HG03558 (cell line): ENCODE measurements at regions not wholly inside any gene's neighbourhood (a gene's known extent, or its start where the extent isn't known, plus 50 kb on each side); places are given as distances from the start of the nearest gene placed in this dataset.

Experiments used
- ATAC-seq: cut with Tn5 transposase; IDR thresholded peaks from one replicate; pipeline ENCODE4 v1.9.1; 2021; ENCODE audit warnings: moderate number of reproducible peaks; ENCODE audit not compliant: unreplicated experiment; ENCODE audit errors: extremely low read depth

GRCh38 chr11:95339086-95339901 is 108.3 kb upstream of the SESN3 start:
- ATAC-seq: no peak

- ATAC-seq: no peak
Observed at GRCh38 chr11:95338430-95338991, 107.5 kb upstream of the SESN3 start.

GRCh38 chr11:95337972-95338429 is 107.0 kb upstream of the SESN3 start:
- ATAC-seq: no peak

GRCh38 chr11:95337175-95337957 is 106.4 kb upstream of the SESN3 start:
- peak; percentile 79 for ATAC-seq

- ATAC-seq: no peak
Observed at GRCh38 chr11:95335989-95336388, 105.0 kb upstream of the SESN3 start.

- ATAC-seq: no peak
Observed at GRCh38 chr11:95331161-95331560, 100.2 kb upstream of the SESN3 start.

GRCh38 chr11:95330302-95330701 is 99.3 kb upstream of the SESN3 start:
- ATAC-seq: no peak

- no peak for ATAC-seq
Observed at GRCh38 chr11:95327273-95327948, 96.4 kb upstream of the SESN3 start.

- ATAC-seq: no peak
Observed at GRCh38 chr11:95325777-95326258, 94.8 kb upstream of the SESN3 start.

- no peak for ATAC-seq
Observed at GRCh38 chr11:95324826-95325225, 93.8 kb upstream of the SESN3 start.

GRCh38 chr11:95322539-95322938 is 91.5 kb upstream of the SESN3 start:
- ATAC-seq: no peak

GRCh38 chr11:95318498-95318897 is 87.5 kb upstream of the SESN3 start:
- ATAC-seq: no peak

- no peak for ATAC-seq
Observed at GRCh38 chr11:95308512-95309035, 77.6 kb upstream of the SESN3 start.

- ATAC-seq: no peak
Observed at GRCh38 chr11:95307286-95307685, 76.3 kb upstream of the SESN3 start.

- ATAC-seq: no peak
Observed at GRCh38 chr11:95306801-95307200, 75.8 kb upstream of the SESN3 start.

GRCh38 chr11:95306123-95306522 is 75.1 kb upstream of the SESN3 start:
- no peak for ATAC-seq

GRCh38 chr11:95305705-95306104 is 74.7 kb upstream of the SESN3 start:
- no peak for ATAC-seq

- no peak for ATAC-seq
Observed at GRCh38 chr11:95304777-95305176, 73.8 kb upstream of the SESN3 start.

GRCh38 chr11:95302211-95302610 is 71.2 kb upstream of the SESN3 start:
- ATAC-seq: no peak

- ATAC-seq: no peak
Observed at GRCh38 chr11:95301474-95301873, 70.5 kb upstream of the SESN3 start.
